Stomach (tissue), 4 donors: ENCODE measurements at regions not wholly inside any gene's neighbourhood (a gene's known extent, or its start where the extent isn't known, plus 50 kb on each side); places are given as distances from the start of the nearest gene placed in this dataset.

Experiments used
- EP300 ChIP-seq: sonication (generic); formaldehyde crosslinking; IDR thresholded peaks from one replicate; pipeline ENCODE4 v1.6.1; 2017; ENCODE audit warnings: antibody characterized with exemption
- POLR2A ChIP-seq, 4 donors: fragments of 450-650 bp; IDR thresholded peaks; one replicate each; pipeline ENCODE4 v1.6.1; 2016; ENCODE audit warnings: antibody characterized with exemption in 4 of 4, control low read depth in 2 of 4, mild to moderate bottlenecking in 1 of 4, moderate library complexity in 1 of 4
- POLR2AphosphoS5 ChIP-seq, 3 donors: sonication (generic); formaldehyde crosslinking; IDR thresholded peaks; one replicate each; pipeline ENCODE4 v1.6.1; 2016; ENCODE audit warnings: antibody characterized with exemption in 3 of 3
- TF ChIP-seq, protein P1 (sequence below), 7 experiments: fragments of 450-650 bp in 4 of 7; fragments of 200-600 bp in 3 of 7; sonication (generic) in 3 of 7; IDR thresholded peaks; one replicate each; pipeline ENCODE4 v1.5.1; 2016 to 2019; ENCODE audit warnings: antibody characterized with exemption in 7 of 7, control low read depth in 2 of 7, mild to moderate bottlenecking in 1 of 7

DNA sequence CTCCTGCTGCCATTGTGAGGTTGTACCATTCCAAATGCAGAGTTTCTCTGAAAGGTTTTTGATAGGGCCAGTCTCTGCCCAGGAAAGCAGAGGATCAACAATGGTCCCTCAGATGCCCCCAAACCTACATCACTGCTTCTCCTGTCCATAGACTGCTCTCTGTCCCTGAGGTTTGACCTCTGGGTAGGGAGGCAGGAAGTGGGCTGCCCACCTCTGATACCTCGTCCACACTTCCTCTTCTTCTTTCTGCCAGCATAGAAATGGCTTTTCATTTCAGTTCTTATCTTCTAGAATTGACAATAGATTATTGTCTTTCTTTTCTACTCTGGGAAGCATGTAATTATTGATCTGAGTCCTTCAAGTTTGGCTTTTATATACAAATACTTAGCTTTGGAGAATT is 170.6 kb downstream of the TRMT11 start:
- TF ChIP-seq, protein P1, sequence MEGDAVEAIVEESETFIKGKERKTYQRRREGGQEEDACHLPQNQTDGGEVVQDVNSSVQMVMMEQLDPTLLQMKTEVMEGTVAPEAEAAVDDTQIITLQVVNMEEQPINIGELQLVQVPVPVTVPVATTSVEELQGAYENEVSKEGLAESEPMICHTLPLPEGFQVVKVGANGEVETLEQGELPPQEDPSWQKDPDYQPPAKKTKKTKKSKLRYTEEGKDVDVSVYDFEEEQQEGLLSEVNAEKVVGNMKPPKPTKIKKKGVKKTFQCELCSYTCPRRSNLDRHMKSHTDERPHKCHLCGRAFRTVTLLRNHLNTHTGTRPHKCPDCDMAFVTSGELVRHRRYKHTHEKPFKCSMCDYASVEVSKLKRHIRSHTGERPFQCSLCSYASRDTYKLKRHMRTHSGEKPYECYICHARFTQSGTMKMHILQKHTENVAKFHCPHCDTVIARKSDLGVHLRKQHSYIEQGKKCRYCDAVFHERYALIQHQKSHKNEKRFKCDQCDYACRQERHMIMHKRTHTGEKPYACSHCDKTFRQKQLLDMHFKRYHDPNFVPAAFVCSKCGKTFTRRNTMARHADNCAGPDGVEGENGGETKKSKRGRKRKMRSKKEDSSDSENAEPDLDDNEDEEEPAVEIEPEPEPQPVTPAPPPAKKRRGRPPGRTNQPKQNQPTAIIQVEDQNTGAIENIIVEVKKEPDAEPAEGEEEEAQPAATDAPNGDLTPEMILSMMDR (IDR thresholded peaks at IDR 0.05): no peak
- no peak for TF ChIP-seq POLR2A (IDR thresholded peaks at IDR 0.05)
- TF ChIP-seq POLR2AphosphoS5 (IDR thresholded peaks at IDR 0.05): no peak
- no peak for TF ChIP-seq EP300
